MCF 10A (cell line): ENCODE measurements at regions not wholly inside any gene's neighbourhood (a gene's known extent, or its start where the extent isn't known, plus 50 kb on each side); places are given as distances from the start of the nearest gene placed in this dataset.

Experiments used
- BruUV-seq: library from RNA; stranded (reverse); fragments of 400-500 nt; replicated peaks from 2 replicates; lab custom pipeline; 2021; lab: Mats Ljungman, UMichigan
- CTCF ChIA-PET: fragments of 300-600 bp; sonication (Branson Sonifier 250); formaldehyde crosslinking; extraction: SDS; loops from one replicate; lab custom pipeline; 2021; ENCODE audit warnings: antibody characterized with exemption, inconsistent platforms; lab: Yijun Ruan, JAX
- POLR2A ChIA-PET: fragments of 300-600, 350-650 bp; sonication (Branson Sonifier 250); formaldehyde crosslinking; extraction: SDS; loops from one replicate; lab custom pipeline; 2020; ENCODE audit warnings: antibody characterized with exemption, inconsistent platforms; lab: Yijun Ruan, JAX
- DNase-seq: peaks from one replicate; pipeline ENCODE4 v3.0.0-alpha.2; 2018; ENCODE audit not compliant: unreplicated experiment
- H3K27ac Mint-ChIP-seq: one replicate; pipeline ENCODE4 v1.8.0; 2022; ENCODE audit warnings: mild to moderate bottlenecking, low read depth, mixed read lengths; ENCODE audit not compliant: unreplicated experiment
- H3K27me3 Mint-ChIP-seq: one replicate; pipeline ENCODE4 v1.8.0; 2022; ENCODE audit warnings: mixed read lengths; ENCODE audit not compliant: insufficient read depth, unreplicated experiment
- H3K36me3 Mint-ChIP-seq: one replicate; pipeline ENCODE4 v1.8.0; 2022; ENCODE audit warnings: mild to moderate bottlenecking, moderate library complexity, mixed read lengths; ENCODE audit not compliant: insufficient read depth, unreplicated experiment
- H3K4me1 Mint-ChIP-seq: one replicate; pipeline ENCODE4 v1.8.0; 2022; ENCODE audit warnings: mixed read lengths; ENCODE audit not compliant: insufficient read depth, unreplicated experiment
- H3K4me3 Mint-ChIP-seq: one replicate; pipeline ENCODE4 v1.8.0; 2022; ENCODE audit warnings: mild to moderate bottlenecking, moderate library complexity, mixed read lengths; ENCODE audit not compliant: unreplicated experiment
- H3K9me3 Mint-ChIP-seq: one replicate; pipeline ENCODE4 v1.8.0; 2022; ENCODE audit warnings: mixed read lengths; ENCODE audit not compliant: unreplicated experiment
- CTCF ChIP-seq: fragments of 200-600 bp; IDR thresholded peaks from one replicate; pipeline ENCODE4 v1.8.0; 2022; ENCODE audit warnings: antibody characterized with exemption, mild to moderate bottlenecking; ENCODE audit not compliant: unreplicated experiment
- intact Hi-C: fragments of 100-400 bp; cut with micrococcal nuclease; formaldehyde crosslinking; loops from 2 replicates; pipeline ENCODE4 v1.14.1; 2022

GRCh38 chr2:150585221-150585971, 97.9 kb upstream of the RND3 start:
- no peak overlapping the region for H3K27ac Mint-ChIP-seq
- H3K9me3 Mint-ChIP-seq: no peaks in the 10 kb centered on the region
- ChIA-PET CTCF (interaction anchor here (0.8 to 1.1 kb wide), 2 partner anchors 14 to 786 kb away, joined by 3 to 4 read pairs; no protein-coding TSS in a partner anchor), POLR2A (interaction anchor here (0.9 kb wide), 2 partner anchors 20 to 99 kb away, joined by 4 read pairs; no protein-coding TSS in a partner anchor)
- intact Hi-C loops: loop anchor here (5.0 to 10.0 kb wide), 2 partner anchors 61 to 98 kb away; partner anchors contain the start of gene RND3
- no peaks in the 10 kb centered on the region for H3K4me1 Mint-ChIP-seq
- no TSS peak for BruUV-seq
- no peak for DNase-seq
- no peaks in the 10 kb centered on the region for H3K27me3 Mint-ChIP-seq
- TF ChIP-seq CTCF: no peak
- H3K4me3 Mint-ChIP-seq: no peak overlapping the region
- no peaks in the 10 kb centered on the region for H3K36me3 Mint-ChIP-seq

GRCh38 chr2:150584081-150584480, 96.6 kb upstream of the RND3 start:
- CTCF ChIA-PET: interaction anchor here (0.7 kb wide), 1 partner anchor 35 kb away, joined by 4 read pairs; no protein-coding TSS in a partner anchor
- Mint-ChIP-seq H3K36me3 (no peaks in the 10 kb centered on the region), H3K9me3 (peaks cover 7% of the 10 kb centered on the region), H3K27ac (no peak overlapping the region), H3K27me3 (no peaks in the 10 kb centered on the region), H3K4me1 (no peaks in the 10 kb centered on the region), H3K4me3 (no peak overlapping the region)
- no peak for TF ChIP-seq CTCF
- POLR2A ChIA-PET: no interaction called here
- intact Hi-C loops: loop anchor here (10.0 kb wide), 1 partner anchor 59 kb away; no protein-coding TSS in a partner anchor
- DNase-seq: no peak
- BruUV-seq: no TSS peak

- Mint-ChIP-seq H3K27ac (no peak overlapping the region), H3K27me3 (no peaks in the 10 kb centered on the region), H3K4me3 (no peak overlapping the region), H3K36me3 (no peaks in the 10 kb centered on the region), H3K9me3 (peaks cover 10% of the 10 kb centered on the region), H3K4me1 (no peaks in the 10 kb centered on the region)
- DNase-seq: no peak
- ChIA-PET POLR2A (interaction anchor here (0.6 to 0.8 kb wide), 3 partner anchors 11 to 791 kb away, joined by 3 to 5 read pairs (median 3); no protein-coding TSS in a partner anchor), CTCF (no interaction called here)
- BruUV-seq: no TSS peak
- intact Hi-C loops: loop anchor here (10.0 kb wide), 1 partner anchor 57 kb away; no protein-coding TSS in a partner anchor
- TF ChIP-seq CTCF: no peak
These were observed 94.4 kb upstream of the RND3 start for GRCh38 chr2:150581717-150582472.

GRCh38 chr2:150578481-150578880, 91.0 kb upstream of the RND3 start:
- Mint-ChIP-seq H3K4me1 (no peaks in the 10 kb centered on the region), H3K9me3 (peaks cover 10% of the 10 kb centered on the region), H3K27me3 (no peaks in the 10 kb centered on the region), H3K4me3 (no peak overlapping the region), H3K27ac (no peak overlapping the region), H3K36me3 (no peaks in the 10 kb centered on the region)
- no peak for DNase-seq
- CTCF ChIA-PET: no interaction called here
- BruUV-seq: no TSS peak
- POLR2A ChIA-PET: interaction anchor here (0.6 to 0.8 kb wide), 3 partner anchors 37 to 811 kb away, joined by 3 read pairs; no protein-coding TSS in a partner anchor
- TF ChIP-seq CTCF: no peak
- intact Hi-C loops: no loop called here
